Right lobe of liver (tissue), 4 donors: ENCODE measurements at regions not wholly inside any gene's neighbourhood (a gene's known extent, or its start where the extent isn't known, plus 50 kb on each side); places are given as distances from the start of the nearest gene placed in this dataset.

Source experiments
- CTCF ChIP-seq, 4 donors: fragments of 200-600 bp in 3 of 4; fragments of 450-650 bp in 1 of 4; IDR thresholded peaks; one replicate each; pipeline versions ENCODE4 v1.5.1 to v1.8.0; 2016 to 2022; ENCODE audit warnings: antibody characterized with exemption in 4 of 4, mild to moderate bottlenecking in 2 of 4
- POLR2A ChIP-seq: fragments of 450-650 bp; IDR thresholded peaks from one replicate; pipeline ENCODE4 v1.6.1; 2017; ENCODE audit warnings: antibody characterized with exemption, mild to moderate bottlenecking
- donor health status: DM: no; HTN: no; CAD: no.
- donor health status: DM: no; HTN: no; CAD: no.
- donor health status: DM: no; HTN: yes; CAD: no.

- TF ChIP-seq CTCF (IDR thresholded peaks at IDR 0.05) (no peak), POLR2A (no peak)
Observed at GRCh38 chr10:10204415-10204814, 813.3 kb upstream of the CELF2 start.
